DMS153 (cell line): ENCODE measurements at regions not wholly inside any gene's neighbourhood (a gene's known extent, or its start where the extent isn't known, plus 50 kb on each side); places are given as distances from the start of the nearest gene placed in this dataset.
"Not testable (repeated sequence)": the region's sequence is repeated elsewhere in the genome, so short reads cannot be mapped to it uniquely, and the experiment has no call there.

ENCODE experiments used
- DNase-seq: peaks from one replicate; lab custom pipeline; 2025; lab: John Stamatoyannopoulos, UW

GRCh38 chr5:82551192-82551591 is 273.0 kb upstream of the RPS23 start:
- DNase-seq, result no peak

DNA sequence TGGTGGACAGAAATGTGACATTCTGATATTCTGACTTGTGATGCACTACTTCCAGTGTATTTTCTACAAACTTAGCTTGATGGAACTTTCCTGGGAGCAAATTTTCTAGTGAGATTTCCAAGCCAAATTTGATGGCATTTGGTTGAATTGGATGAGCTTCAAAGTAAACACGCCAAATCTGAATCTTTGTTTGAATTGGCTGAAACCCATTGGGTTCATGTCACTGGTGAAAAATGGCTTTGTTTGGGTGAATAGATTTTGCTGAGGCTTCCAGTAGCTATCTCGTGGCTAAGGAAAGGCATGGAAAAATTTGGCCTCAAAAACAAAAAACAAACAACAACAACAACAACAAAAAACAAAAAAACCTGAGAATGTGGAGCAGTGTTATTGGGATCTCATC is 271.1 kb upstream of the RPS23 start:
- no peak for DNase-seq

GRCh38 chr5:82544004-82544403 is 265.9 kb upstream of the RPS23 start:
- no peak for DNase-seq

DNA sequence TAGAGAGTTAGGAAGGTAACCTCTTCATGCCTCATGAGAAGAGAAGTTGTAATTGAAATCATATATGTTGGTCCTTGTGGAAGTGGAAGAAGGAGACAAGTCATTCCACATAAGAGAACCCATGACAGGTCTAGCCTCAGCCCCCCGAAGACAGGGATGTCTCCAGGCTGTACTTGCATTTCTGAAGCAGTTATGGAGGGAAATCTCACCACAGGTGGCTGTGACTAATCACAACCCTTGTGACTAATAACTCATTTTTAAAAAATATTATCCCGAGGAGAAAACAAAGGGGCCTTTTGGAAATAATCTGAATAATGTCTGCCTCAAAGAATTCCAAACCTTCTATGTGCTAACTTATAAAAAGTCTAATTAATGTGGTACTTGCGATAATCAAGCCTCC is 262.1 kb upstream of the RPS23 start:
- no peak for DNase-seq

GRCh38 chr5:82538339-82539034 is 260.3 kb upstream of the RPS23 start:
- no peak for DNase-seq

GRCh38 chr5:82537687-82538306 is 259.6 kb upstream of the RPS23 start:
- DNase-seq, result no peak

GRCh38 chr5:82534986-82535385 is 256.8 kb upstream of the RPS23 start:
- DNase-seq, result no peak

- not testable (repeated sequence) for DNase-seq
Measured at GRCh38 chr5:82532075-82532474, 253.9 kb upstream of the RPS23 start.

GRCh38 chr5:82526540-82526939 is 248.4 kb upstream of the RPS23 start:
- DNase-seq, result no peak

- DNase-seq, result no peak
Measured at GRCh38 chr5:82525626-82526025, 247.5 kb upstream of the RPS23 start.

- no peak for DNase-seq
Measured at GRCh38 chr5:82523633-82524032, 245.5 kb upstream of the RPS23 start.

DNA sequence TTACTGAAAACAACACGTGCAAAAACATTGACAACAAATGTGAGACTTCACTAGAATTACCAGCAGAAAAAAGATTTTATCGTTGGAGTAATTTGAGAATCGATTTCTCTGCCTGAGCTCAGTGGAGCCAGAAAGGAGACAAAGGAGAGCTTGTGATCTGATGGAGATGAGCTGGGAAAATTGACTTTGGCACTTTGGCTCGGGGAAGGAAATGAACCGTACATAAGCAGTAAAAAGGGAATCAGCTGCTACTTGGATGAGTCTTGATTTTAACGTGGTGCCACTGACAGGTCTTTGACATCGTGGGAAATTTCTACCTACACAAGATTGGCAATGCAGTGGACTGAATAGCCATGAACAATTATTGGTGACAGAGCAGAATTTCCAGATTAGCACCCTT is 244.7 kb upstream of the RPS23 start:
- no peak for DNase-seq

DNA sequence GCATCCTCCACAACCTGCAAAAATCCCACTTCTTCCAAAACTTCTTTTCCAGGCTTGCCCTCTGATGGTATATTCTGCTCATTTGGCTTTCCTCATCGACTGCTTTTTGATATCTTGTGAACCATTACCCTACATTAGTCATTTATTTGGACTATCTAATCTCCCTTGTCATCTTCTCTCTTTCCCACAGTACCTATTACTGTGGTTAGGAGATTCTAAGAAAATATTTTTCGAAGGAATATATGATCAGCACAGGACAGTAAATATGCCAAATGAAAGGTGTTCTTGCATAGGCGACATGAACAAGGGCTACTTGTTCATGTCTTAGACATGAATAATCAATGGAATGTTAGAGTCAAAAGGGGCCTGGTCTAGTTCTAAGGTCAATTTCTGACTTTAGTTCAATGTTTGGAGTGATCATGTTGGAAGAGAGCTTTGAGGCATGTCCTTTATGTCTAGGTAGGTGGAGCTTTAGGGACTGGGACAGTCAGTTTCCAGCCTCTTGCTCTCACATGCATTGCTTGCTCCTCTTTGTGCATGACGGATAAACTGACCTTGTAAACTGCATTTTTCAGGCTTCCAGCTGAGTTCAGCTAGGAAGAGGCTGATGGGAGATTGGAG is 243.4 kb upstream of the RPS23 start:
- no peak for DNase-seq

GRCh38 chr5:82519558-82519957 is 241.4 kb upstream of the RPS23 start:
- DNase-seq, result no peak

GRCh38 chr5:82517544-82518075 is 239.5 kb upstream of the RPS23 start:
- no peak for DNase-seq

GRCh38 chr5:82513738-82514137 is 235.6 kb upstream of the RPS23 start:
- no peak for DNase-seq

GRCh38 chr5:82512025-82512424 is 233.9 kb upstream of the RPS23 start:
- no peak for DNase-seq

DNA sequence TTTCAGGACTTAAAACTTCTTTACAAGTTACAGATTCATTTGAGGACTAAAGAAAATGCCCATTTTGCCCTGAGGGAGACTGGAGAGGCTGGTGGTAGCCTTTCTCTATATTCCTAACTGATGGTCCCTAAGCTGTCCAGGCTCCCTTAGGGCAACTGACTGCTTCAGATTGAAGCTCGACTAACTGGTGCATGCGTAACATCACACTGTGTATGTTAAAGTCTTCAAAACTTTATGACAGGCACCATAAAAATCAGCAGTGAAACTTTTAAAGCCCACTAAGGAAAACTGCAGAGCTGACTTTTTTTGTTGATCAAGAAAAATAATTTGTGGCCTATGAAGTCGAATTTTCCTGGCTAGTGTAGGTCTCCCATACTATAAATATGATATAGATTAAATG is 233.0 kb upstream of the RPS23 start:
- no peak for DNase-seq

- no peak for DNase-seq
Measured at GRCh38 chr5:82509762-82510161, 231.6 kb upstream of the RPS23 start.

- DNase-seq, result not testable (repeated sequence)
Measured at GRCh38 chr5:82506390-82506789, 228.2 kb upstream of the RPS23 start.

DNA sequence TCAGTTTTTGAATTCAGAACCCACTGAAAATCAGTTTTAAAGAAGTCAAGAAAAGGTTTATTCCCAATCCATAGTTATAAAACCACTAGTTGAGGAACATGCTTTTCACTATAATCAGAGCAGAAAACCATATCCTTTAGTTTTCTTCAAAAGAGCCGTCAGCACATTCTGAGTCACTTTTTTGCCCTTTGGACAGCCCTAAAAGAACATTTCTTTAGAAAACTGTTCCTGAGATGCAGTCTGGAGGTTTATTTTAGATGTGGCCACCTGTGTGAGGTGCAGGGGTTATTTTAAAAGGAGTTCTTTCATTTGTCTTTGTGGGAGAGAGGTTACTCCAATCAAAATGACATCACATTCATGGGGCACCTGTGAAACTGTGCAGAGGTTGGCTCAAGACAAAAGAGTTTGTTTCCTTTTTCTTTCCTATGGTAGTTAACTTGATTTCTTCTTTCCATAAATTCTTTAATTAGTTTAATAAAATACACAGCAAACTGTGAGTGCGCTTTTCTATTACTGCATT is 221.6 kb upstream of the RPS23 start:
- no peak for DNase-seq

GRCh38 chr5:82497242-82497641 is 219.1 kb upstream of the RPS23 start:
- no peak for DNase-seq

DNA sequence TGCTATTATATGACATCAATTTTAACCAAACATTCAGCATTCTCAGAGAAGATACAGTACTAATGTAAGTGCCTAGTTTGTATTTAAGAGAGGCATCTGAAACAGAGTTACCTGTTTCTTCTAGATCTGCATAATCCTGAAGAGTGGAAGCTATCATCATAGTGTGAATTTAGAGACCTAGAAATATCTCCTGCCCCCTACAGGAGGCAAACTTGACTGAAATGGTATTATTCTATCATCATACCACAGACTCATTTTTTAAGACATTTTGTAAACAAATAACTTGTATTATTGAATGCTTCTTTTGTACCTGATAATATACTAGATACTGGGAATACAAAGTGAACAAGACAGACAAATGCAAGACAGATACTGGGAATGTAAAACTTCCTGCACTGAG is 216.8 kb upstream of the RPS23 start:
- no peak for DNase-seq
